DMS 273 (cell line): ENCODE measurements at regions not wholly inside any gene's neighbourhood (a gene's known extent, or its start where the extent isn't known, plus 50 kb on each side); places are given as distances from the start of the nearest gene placed in this dataset.
"Not testable (repeated sequence)": the region's sequence is repeated elsewhere in the genome, so short reads cannot be mapped to it uniquely, and the experiment has no call there.

Experiments used
- DNase-seq: peaks from one replicate; lab custom pipeline; 2025; ENCODE audit not compliant: unreplicated experiment; lab: John Stamatoyannopoulos, UW

GRCh38 chrX:37509349-37509748 lies 62.1 kb upstream of the LANCL3 start:
- DNase-seq = peak; percentile 47

DNA sequence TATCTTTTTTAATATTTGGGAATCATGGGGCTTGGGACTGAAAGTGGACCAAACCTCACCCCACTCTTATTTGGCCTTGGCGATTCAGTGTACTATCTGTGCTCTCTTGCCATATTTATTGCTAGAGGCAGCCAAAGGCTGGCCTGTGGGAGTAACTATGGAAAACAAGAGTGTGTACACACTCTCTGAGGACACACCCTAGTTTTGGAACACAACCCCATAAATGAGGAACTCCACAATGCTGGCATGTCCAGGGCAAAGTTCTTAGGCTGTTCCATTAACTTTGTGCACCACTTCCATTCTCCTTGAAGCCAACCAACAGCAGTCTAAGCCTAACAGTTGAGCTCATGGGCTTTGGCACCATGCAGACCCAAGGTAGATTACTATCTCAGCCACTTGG lies 54.9 kb upstream of the LANCL3 start:
- not testable (repeated sequence) for DNase-seq

DNA sequence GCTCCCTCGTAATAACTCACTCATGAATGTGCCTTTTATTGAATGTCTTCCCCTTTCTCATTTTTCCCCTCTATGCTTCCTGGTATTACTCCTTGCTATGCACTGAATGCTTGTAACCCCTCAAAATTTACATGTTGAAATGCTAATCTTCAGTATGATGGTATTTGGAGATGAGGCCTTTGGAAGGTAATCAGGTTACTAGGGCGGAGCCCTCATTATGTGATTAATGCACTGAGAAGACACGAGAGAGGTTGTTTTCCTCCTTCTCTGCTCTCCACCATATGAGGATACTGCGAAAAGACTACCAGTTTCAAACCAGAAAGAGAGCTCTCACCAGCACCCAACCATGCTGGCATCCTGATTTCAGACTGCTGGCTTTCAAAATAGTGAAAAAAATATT lies 52.2 kb upstream of the LANCL3 start:
- DNase-seq = not testable (repeated sequence)

DNA sequence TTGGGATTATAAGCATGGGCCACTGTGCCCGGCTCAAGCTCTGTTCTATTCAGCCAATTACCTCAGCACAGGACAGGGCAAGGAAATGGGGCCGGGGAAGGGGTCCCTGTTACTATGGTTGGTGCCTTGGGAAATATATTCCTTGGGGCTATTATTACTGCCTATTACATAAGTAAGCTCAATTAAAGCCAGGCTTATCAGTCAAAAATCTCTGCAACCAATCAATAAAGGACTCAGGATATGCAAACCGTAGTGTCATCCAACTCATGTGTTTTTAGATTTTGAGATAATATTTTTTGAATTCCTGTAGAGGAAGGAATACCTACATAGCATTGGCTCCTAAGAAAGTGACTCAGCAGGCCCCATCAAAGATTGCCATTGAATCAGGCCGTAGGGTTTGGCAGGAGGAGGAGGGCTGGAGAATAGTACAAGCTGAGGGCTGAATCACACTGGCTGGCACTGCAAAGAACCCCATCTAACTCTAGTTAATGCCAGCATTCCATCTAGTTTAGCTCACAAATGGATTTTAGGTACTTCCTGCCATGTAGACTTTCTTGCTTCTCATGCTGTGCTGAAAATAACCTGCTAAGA lies 50.5 kb upstream of the LANCL3 start:
- DNase-seq = not testable (repeated sequence)
